Adrenal gland (tissue), 5 donors: ENCODE measurements at regions not wholly inside any gene's neighbourhood (a gene's known extent, or its start where the extent isn't known, plus 50 kb on each side); places are given as distances from the start of the nearest gene placed in this dataset.

Experiments
- POLR2A ChIP-seq, 2 donors: fragments of 450-650 bp; IDR thresholded peaks; one replicate each; pipeline ENCODE4 v1.6.1; 2017; ENCODE audit warnings: antibody characterized with exemption in 2 of 2, mild to moderate bottlenecking in 2 of 2, moderate library complexity in 1 of 2
- TF ChIP-seq, protein P1 (sequence below), 6 experiments: fragments of 450-650 bp in 4 of 6; fragments of 200-600 bp in 2 of 6; sonication (generic) in 1 of 6; IDR thresholded peaks; 1 replicate in 5 of 6; 2 replicates in 1 of 6; pipeline versions ENCODE4 v1.5.1 to v1.8.0; 2016 to 2021; ENCODE audit warnings: antibody characterized with exemption in 6 of 6, mild to moderate bottlenecking in 2 of 6, moderate library complexity in 1 of 6
- donor health status: DM: no; HTN: no; CAD: no.

DNA sequence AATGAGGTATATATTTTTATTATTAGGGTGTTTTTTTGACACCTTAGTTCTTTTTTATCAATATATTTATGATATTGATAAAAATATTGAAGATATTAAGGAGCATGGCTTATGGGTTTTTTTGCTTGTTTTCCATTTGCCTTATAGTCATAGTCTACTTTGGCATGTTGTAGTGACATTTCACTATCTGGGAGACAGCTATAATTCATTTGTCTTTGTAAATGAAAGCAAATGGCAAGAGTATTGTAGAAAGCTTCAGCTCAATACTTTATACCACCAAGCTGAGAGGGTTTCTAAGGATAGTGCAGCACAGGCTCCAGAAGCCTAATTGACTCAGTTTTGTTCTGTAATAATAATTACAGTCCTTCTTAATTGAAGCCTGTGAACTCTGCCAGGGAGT lies 1182.3 kb downstream of the EFNA5 start:
- TF ChIP-seq, protein P1, sequence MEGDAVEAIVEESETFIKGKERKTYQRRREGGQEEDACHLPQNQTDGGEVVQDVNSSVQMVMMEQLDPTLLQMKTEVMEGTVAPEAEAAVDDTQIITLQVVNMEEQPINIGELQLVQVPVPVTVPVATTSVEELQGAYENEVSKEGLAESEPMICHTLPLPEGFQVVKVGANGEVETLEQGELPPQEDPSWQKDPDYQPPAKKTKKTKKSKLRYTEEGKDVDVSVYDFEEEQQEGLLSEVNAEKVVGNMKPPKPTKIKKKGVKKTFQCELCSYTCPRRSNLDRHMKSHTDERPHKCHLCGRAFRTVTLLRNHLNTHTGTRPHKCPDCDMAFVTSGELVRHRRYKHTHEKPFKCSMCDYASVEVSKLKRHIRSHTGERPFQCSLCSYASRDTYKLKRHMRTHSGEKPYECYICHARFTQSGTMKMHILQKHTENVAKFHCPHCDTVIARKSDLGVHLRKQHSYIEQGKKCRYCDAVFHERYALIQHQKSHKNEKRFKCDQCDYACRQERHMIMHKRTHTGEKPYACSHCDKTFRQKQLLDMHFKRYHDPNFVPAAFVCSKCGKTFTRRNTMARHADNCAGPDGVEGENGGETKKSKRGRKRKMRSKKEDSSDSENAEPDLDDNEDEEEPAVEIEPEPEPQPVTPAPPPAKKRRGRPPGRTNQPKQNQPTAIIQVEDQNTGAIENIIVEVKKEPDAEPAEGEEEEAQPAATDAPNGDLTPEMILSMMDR (IDR thresholded peaks at IDR 0.05), result no peak
- TF ChIP-seq POLR2A (IDR thresholded peaks at IDR 0.05), result no peak
